ENCODE measurements at regions not wholly inside any gene's neighbourhood (a gene's known extent, or its start where the extent isn't known, plus 50 kb on each side); places are given as distances from the start of the nearest gene placed in this dataset.

GRCh38 chr6:159513074-159513720 is 179.8 kb downstream of the SOD2 start:
- Histone ChIP-seq H3K23me2 (ENCODE audit: insufficient read length, low read depth, low read length, poor library complexity, severe bottlenecking) (no peaks in the 10 kb centered on the region), H2AFZ (ENCODE audit: low read length) (no peak overlapping the region), H4K91ac (ENCODE audit: insufficient read length, low read depth, low read length) (no peak overlapping the region), H3K56ac (ENCODE audit: insufficient read length, low read depth, low read length) (no peak overlapping the region), H3K18ac (ENCODE audit: insufficient read length, low read depth, low read length) (no peak overlapping the region), H3K79me1 (ENCODE audit: insufficient read depth, low read depth, low read length, poor library complexity, severe bottlenecking) (no peaks in the 10 kb centered on the region), H3K27me3 (ENCODE audit: insufficient read depth, low read length) (no peaks in the 10 kb centered on the region), H3K9ac (ENCODE audit: extremely low read depth, insufficient read length, low read length) (no peak overlapping the region), H3K27ac (ENCODE audit: insufficient read length, low read depth, low read length) (no peak overlapping the region), H4K20me1 (ENCODE audit: control insufficient read depth, insufficient read depth, insufficient read length) (no peaks in the 10 kb centered on the region), H2BK5ac (ENCODE audit: insufficient read length, low read length) (no peak overlapping the region), H4K8ac (replicated peaks; ENCODE audit: insufficient read length, low read depth, low read length) (no peak overlapping the region), H3T11ph (ENCODE audit: low read length) (no peak overlapping the region), H3K4me2 (ENCODE audit: insufficient read depth, insufficient read length, low read length) (no peak overlapping the region), H3K4me1 (ENCODE audit: insufficient read depth, low read length) (no peaks in the 10 kb centered on the region), H3K23ac (ENCODE audit: insufficient read length, low read depth, low read length) (no peak overlapping the region), H3K9me3 (ENCODE audit: control insufficient read depth, low read depth, low read length) (no peaks in the 10 kb centered on the region), H3K4ac (ENCODE audit: low read depth, low read length) (no peak overlapping the region), H3K14ac (ENCODE audit: insufficient read depth, low read length) (no peak overlapping the region), H3K79me2 (ENCODE audit: insufficient read depth, low read length) (no peaks in the 10 kb centered on the region), H2BK120ac (ENCODE audit: low read depth, low read length, poor library complexity, severe bottlenecking) (no peak overlapping the region), H2BK15ac (ENCODE audit: low read depth, low read length) (no peak overlapping the region), H2BK12ac (ENCODE audit: insufficient read length, low read depth, low read length) (no peak overlapping the region), H4K5ac (ENCODE audit: insufficient read length, low read depth, low read length) (no peak overlapping the region), H2AK5ac (ENCODE audit: insufficient read length, low read length) (no peak overlapping the region), H2BK20ac (ENCODE audit: low read depth, low read length, poor library complexity, severe bottlenecking) (no peak overlapping the region)
- no peak for TF ChIP-seq CTCF (conservative IDR thresholded peaks at IDR 0.05)
- H3K27ac Mint-ChIP-seq: no peak overlapping the region
- peaks cover 13 to 48% of the 10 kb centered on the region in 2 experiments for H3K9me3 Mint-ChIP-seq
- H3K36me3 Mint-ChIP-seq (ENCODE audit: insufficient read depth in 1 of 3, low read depth in 3 of 3): no peaks in the 10 kb centered on the region; a peak in 2 of 7 replicates
- peaks cover 8% of the 10 kb centered on the region for H3K27me3 Mint-ChIP-seq (ENCODE audit: low read depth)
- H3K4me1 Mint-ChIP-seq: no peaks in the 10 kb centered on the region
- H3K4me3 Mint-ChIP-seq: no peak overlapping the region
- no CpG with 5 or more reads among the region's 7 CpGs for WGBS (ENCODE audit: extremely low coverage, insufficient read length, low lambda C conversion rate)
- no peak for DNase-seq

Measured in H9 (cell line).